ENCODE measurements at regions not wholly inside any gene's neighbourhood (a gene's known extent, or its start where the extent isn't known, plus 50 kb on each side); places are given as distances from the start of the nearest gene placed in this dataset.

GRCh38 chr3:177306252-177306651 is 109.0 kb upstream of the TBL1XR1 start:
- TF ChIP-seq CTCF (IDR thresholded peaks at IDR 0.05) (no peak), POLR2A (IDR thresholded peaks at IDR 0.05) (no peak), EP300 (IDR thresholded peaks at IDR 0.05) (no peak), POLR2AphosphoS5 (IDR thresholded peaks at IDR 0.05) (no peak)
